GM21390 (cell line): ENCODE measurements at regions not wholly inside any gene's neighbourhood (a gene's known extent, or its start where the extent isn't known, plus 50 kb on each side); places are given as distances from the start of the nearest gene placed in this dataset.

ENCODE experiments used
- ATAC-seq: cut with Tn5 transposase; IDR thresholded peaks from one replicate; pipeline ENCODE4 v1.9.1; 2021; ENCODE audit not compliant: unreplicated experiment

GRCh38 chr20:17012546-17013226, 214.2 kb upstream of the PCSK2 start:
- ATAC-seq: no peak

DNA sequence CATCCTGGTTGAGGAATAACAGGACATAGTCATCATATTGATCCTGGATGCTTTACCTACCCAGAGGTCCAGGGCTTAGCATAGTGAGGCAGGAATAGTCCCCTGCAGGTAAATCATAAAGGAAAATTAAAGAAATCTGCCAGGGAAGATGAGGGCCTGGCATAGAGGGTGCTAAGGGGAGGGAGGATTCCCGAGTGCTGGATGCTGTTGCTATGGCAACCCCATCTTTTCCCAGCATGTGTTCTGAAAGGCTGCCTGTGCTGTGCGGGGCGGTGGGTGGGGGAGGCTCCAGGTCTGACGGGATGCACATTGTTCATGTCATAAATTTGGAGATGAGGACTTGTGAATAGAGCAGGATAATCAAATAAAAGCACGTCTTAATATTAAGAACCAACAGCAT, 212.6 kb upstream of the PCSK2 start:
- no peak for ATAC-seq

- no peak for ATAC-seq
Observed at GRCh38 chr20:17014756-17015366, 212.0 kb upstream of the PCSK2 start.

- no peak for ATAC-seq
Observed at GRCh38 chr20:17017232-17017631, 209.6 kb upstream of the PCSK2 start.

DNA sequence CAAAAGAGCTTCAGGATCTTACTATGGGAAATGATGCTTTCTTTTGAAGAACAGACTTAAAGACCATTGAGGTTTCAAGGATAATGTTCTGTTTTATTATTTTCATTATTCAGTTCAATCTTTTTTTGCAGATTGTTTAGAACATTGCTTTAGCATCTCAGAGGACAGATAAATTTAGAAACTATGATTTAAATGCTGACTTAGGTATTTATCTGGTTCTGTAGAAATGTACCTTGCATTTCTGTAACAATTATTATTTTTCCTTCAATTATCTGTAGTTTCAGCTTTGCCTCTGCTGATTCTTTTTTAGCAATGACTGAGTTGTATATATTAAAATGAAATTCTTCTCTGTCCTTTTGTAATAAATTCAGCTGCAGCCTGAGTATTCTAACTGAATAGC, 205.4 kb upstream of the PCSK2 start:
- no peak for ATAC-seq

- no peak for ATAC-seq
Observed at GRCh38 chr20:17023036-17023435, 203.8 kb upstream of the PCSK2 start.

- ATAC-seq: no peak
Observed at GRCh38 chr20:17023806-17024205, 203.0 kb upstream of the PCSK2 start.

GRCh38 chr20:17024513-17025119, 202.2 kb upstream of the PCSK2 start:
- ATAC-seq: no peak

DNA sequence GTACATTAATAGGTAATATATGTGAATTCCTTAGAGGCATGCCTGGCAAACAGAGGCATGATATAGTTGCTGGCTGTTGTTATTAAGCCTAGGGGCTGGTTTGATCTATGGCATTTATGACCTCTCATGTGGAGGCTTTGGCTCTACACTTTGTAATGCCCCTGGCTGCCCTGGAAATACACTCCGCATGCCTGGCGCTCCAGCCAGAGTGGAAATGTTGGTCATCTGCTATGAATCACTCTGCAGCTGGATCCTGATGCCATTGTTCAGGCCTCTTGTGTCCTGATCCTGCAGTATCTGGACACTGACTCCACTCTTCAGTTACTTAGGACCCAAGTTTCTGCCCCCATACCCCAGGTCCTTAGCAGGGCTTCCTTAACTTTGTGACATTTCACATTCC, 200.5 kb upstream of the PCSK2 start:
- ATAC-seq: no peak

DNA sequence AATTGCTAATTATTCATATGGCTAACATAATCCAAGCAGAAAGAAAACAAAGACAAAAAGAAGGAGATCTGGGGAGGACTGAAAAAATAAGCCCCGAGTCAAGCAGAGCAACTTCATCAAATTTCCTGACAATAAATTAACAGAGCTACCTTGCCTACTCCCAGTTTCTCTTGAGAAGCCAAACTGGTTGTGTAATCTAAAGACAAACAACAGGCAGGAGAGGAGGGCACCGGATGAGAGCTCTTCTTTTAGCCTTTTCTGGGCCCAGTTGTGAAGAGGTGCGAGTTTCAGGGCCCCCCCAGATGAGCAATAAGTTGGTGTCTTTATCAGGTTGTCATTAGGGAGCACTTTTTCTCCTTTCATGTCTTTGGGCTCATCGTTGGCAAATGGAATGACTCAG, 197.1 kb upstream of the PCSK2 start:
- no peak for ATAC-seq

DNA sequence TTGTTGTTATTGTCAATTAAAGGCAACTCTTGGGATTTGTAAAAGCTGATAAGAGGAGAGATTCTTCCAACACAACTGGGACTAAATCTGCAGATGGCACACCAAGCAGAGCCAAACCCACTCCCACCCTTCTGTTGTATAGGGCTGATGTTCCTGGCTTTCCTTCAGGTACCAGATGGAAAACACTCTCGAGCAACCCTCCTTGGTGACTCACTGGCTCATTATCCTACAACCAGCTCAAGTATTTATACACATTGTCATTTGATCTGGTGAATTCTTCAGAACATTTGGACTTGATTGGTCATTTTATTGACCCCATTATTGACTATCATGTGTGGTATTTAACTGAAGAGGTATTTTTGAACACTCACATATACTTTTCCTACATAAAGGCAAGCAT, 190.3 kb upstream of the PCSK2 start:
- ATAC-seq: no peak

DNA sequence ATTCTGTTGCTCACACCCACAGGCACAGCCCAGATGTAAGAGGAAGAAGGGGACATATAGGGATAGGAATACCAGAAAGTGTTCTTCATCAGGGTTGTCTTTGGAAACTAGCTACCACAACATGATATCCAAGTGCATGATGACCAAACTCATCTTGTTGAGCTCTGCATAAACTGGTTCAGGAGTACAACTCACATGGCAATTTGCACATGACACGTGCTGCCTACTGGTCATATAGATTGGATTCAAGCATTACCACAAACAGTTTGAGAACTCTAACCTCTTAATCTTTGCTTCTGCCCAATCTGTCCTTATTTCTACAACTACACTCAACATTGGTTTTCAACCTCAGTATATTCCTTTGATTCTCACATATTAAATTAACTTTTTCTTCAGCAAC, 184.7 kb upstream of the PCSK2 start:
- no peak for ATAC-seq

- ATAC-seq: no peak
Observed at GRCh38 chr20:17043323-17043722, 183.5 kb upstream of the PCSK2 start.

- no peak for ATAC-seq
Observed at GRCh38 chr20:17044891-17045290, 181.9 kb upstream of the PCSK2 start.

DNA sequence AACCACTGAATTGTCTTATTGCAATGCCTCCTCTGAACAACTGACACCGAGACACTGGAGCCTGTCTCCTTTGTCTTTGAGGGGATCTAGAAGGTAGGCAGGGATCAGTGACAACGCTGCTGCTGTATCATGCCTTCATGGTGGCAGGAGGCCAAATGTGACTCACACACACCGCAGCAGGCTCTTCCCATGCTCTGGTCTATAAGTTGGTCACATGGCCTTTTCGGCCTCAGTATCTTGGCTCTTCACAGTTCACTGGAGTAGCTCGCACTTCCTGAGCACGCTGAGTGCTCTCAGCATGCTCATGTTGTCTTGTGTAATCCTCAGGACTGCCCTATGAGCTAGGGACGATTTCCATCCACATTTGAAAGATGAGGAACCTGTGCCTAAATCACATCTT, 167.4 kb upstream of the PCSK2 start:
- ATAC-seq: no peak

DNA sequence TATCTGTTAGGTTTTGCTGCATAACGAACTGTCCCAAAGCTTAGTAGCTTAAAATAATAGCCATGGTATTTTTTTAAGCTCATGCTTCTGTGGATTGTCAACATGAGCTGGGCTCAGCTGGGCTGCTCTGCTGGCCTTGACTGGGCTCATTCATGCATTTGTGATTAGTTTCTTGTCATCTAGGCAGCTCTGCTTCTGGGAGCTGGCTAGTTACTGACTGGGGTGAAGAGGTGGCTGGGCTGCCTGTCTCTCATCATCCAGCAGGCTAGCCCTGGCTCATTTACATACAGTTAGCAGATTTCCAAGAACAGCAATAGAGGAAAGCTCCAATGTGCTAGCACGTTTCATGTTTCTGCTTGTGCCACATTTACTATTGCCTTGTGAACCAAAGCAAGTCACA, 165.1 kb upstream of the PCSK2 start:
- ATAC-seq: no peak

DNA sequence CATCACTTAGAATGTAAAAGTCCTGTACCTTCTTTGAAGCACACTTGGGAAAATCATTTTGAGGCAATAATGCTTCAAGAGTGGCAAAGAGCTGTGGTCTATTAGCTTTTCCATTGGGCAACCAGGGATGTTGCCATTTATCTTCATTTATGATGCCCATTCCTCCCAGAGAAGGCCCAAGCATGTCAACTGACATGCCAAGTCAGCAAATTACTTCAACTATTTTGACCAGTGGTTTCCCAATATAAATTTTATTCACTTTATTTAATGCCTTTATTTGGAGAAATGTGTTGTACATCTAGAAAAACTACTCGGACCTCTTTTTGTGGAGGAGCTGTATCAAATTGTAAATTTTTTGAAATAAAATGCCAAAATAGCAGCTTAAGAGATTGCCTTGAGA, 164.1 kb upstream of the PCSK2 start:
- no peak for ATAC-seq

DNA sequence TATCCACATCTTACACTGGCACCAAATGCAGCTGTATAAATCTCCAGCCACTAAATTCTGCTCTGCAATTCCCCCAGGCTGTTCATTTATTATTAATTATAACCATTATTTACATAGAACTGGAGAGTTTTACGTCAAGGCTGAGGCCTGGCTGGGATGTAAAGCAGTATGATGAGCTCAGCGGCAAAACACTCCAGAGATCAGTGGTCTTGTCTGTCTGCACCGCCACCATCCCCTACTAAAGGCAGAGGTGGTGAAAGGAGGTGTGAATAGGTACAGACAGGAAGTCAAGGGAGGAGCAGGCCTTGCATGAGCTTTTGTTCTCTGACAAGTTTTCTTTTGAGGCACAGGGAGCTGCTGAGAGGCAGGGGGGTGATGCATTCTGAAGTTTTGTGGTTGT, 159.9 kb upstream of the PCSK2 start:
- ATAC-seq: no peak

DNA sequence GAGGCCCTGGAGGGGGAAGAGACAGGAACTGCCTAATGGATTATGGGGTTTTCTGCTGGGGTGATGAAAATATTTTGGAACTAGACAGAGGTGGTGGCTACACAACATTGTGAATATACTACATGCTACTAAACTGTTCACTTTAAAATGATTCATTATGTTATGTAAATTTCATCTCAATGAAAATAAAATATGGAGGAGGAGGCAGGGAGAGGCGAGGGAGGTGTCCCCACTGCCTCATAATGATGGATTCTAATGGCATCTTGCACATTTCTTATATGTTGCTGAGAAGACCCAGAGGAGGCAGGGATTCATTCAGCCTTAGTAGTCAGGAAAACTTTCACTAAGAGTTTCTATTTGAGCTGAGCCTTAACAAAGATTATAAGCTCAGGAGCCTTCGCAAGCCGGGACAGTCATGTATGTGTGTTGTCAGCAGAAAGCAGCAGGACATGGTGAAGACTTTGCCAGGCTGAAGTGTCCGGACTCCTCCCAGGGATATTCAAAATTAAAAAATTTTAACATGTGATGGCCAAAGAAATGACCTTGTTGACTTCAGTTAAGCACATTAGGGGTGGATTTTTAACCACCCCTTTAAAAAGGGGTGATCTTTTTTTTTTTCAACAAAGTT, 158.6 kb upstream of the PCSK2 start:
- no peak for ATAC-seq

DNA sequence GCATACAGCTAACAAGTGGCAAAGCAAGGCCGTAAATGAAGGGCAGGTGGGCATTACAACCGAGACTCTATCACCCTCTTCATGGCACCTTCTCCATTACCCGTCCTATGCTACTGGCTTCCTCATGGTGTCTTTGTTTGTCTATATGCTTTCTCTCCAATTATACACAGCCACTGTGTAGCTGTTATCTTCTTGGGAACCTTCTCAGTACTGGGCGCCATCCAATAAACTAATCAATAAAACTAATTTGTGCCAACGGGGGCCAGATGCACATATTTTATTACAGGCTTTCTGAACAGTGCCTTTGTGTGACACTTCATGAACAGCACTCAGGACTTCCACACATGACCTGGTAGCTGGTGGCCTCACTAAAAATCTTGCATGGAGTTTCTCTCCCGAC, 149.8 kb upstream of the PCSK2 start:
- ATAC-seq: no peak

GRCh38 chr20:17083738-17084137, 143.1 kb upstream of the PCSK2 start:
- no peak for ATAC-seq

DNA sequence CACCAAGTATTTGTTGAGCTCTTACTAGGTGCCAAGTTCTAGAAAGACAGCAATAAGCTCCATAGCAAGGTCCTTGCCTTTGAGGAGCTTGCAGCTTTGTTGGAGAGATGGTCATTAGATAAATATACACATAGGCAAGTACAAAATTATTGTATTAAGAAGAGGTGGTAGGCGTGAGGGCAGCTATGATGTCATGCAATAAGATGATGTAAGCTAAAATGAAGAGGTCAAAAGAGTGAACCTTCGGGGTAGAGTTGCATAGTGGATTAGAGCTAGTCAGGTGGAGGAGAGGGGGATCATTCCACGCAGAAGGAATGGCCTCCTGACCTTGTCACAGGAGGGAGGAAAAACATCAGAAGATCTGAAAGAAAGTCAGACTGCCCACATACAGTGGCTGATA, 141.9 kb upstream of the PCSK2 start:
- ATAC-seq: no peak
